Stimulated activated effector memory CD8-positive, alpha-beta T cell treated with anti-CD3 and anti-CD28 coated beads, Interleukin-12 subunit alpha, Interleukin-12 subunit beta, amount 100 ng/mL, for 72 hours (primary cell): ENCODE measurements at regions not wholly inside any gene's neighbourhood (a gene's known extent, or its start where the extent isn't known, plus 50 kb on each side); places are given as distances from the start of the nearest gene placed in this dataset.
"Not testable (repeated sequence)": the region's sequence is repeated elsewhere in the genome, so short reads cannot be mapped to it uniquely, and the experiment has no call there.

Experiments
- ATAC-seq: fragments of 150-1000 bp; cut with Tn5 transposase; 2 replicates; pipeline ENCODE4 v1.10.0; 2021
- DNase-seq, 2 donors: peaks; one replicate each; pipeline ENCODE4 v3.0.0; 2021 to 2022; ENCODE audit warnings: low spot score in 2 of 2
- H3K27ac Mint-ChIP-seq: one replicate; pipeline ENCODE4 v1.8.0; 2022; ENCODE audit warnings: mild to moderate bottlenecking, mixed read lengths
- H3K36me3 Mint-ChIP-seq: one replicate; pipeline ENCODE4 v1.8.0; 2022; ENCODE audit warnings: mild to moderate bottlenecking, mixed read lengths
- H3K4me1 Mint-ChIP-seq: one replicate; pipeline ENCODE4 v1.8.0; 2022; ENCODE audit warnings: mixed read lengths
- H3K4me3 Mint-ChIP-seq: one replicate; pipeline ENCODE4 v1.8.0; 2022; ENCODE audit warnings: mild to moderate bottlenecking, mixed read lengths
- H3K9me3 Mint-ChIP-seq: one replicate; pipeline ENCODE4 v1.8.0; 2022; ENCODE audit warnings: mixed read lengths

DNA sequence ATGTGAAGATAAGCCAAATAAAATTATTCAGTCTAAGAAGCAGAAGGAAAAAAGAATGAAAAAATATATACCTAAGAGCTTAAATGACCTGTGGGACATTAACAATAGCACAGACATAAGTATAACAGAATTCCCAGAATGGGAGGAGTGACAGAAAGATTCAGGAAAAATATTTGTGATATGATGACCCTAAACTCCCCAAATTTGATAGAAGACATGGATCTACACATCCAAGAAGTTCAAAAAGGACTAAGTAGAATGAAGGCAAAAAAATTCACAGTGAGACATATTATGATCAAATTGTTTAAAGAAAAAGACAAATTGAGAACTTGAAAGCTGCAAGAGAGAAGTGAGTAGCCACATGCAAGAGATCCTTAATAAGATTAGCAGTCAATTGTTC is 211.4 kb upstream of the OR4E1 start:
- DNase-seq (no peak), ATAC-seq (no peak)
- H3K4me3 Mint-ChIP-seq: no peak overlapping the region
- no peaks in the 10 kb centered on the region for H3K36me3 Mint-ChIP-seq
- H3K27ac Mint-ChIP-seq: no peak overlapping the region
- H3K9me3 Mint-ChIP-seq: no peaks in the 10 kb centered on the region
- H3K4me1 Mint-ChIP-seq: peaks cover 22% of the 10 kb centered on the region

DNA sequence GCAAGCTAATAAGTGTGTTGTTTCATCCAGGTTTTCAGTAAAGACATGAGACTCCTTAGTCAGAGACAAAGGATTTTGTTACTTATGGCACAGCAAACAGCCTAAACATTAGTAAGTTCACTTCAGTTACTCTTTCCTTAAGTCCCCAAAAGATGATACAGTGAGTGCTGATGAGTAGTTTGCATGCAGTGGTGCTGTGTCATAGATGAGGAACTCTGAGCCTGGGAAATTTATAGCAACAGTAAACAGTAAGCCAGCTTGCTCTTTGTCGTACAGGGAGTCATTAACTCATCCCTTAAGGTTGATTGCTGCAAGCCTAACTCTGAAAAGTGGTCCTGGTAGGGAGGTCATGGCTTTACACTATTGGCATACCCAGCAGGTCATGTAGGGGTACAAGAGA is 208.6 kb upstream of the OR4E1 start:
- Mint-ChIP-seq H3K9me3 (no peaks in the 10 kb centered on the region), H3K4me1 (peaks cover 17% of the 10 kb centered on the region), H3K36me3 (no peaks in the 10 kb centered on the region), H3K27ac (no peak overlapping the region), H3K4me3 (no peak overlapping the region)
- ATAC-seq: no peak
- DNase-seq: no peak

- Mint-ChIP-seq H3K27ac (no peak overlapping the region), H3K4me1 (peaks cover 17% of the 10 kb centered on the region), H3K9me3 (no peaks in the 10 kb centered on the region), H3K36me3 (no peaks in the 10 kb centered on the region), H3K4me3 (no peak overlapping the region)
- DNase-seq: no peak
- ATAC-seq: peak; percentile 72
These were observed 207.3 kb upstream of the OR4E1 start for GRCh38 chr14:21880918-21881317.

DNA sequence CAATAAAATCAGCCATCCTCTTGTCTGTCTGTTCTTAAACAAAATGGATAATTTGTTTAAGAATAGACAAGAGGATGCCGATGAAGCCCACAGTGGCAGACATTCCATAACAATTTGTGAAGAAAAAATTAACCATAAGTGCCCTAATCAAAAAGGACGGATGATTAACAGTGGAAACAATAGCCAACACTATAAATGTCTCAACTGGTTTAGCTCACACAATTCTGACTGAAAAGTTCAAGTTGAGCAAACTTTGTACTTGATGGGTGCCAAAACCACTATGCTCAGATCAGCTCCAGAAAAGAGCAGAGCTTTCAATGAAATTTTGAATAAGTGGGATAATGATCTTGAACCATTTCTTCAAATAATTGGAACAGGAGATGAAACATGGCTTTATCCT is 202.2 kb upstream of the OR4E1 start:
- Mint-ChIP-seq H3K36me3 (no peaks in the 10 kb centered on the region), H3K9me3 (no peaks in the 10 kb centered on the region), H3K4me3 (no peak overlapping the region), H3K4me1 (peaks cover 23% of the 10 kb centered on the region), H3K27ac (no peak overlapping the region)
- ATAC-seq (no peak), DNase-seq (no peak)

- no peak for DNase-seq
- Mint-ChIP-seq H3K4me3 (no peak overlapping the region), H3K36me3 (no peaks in the 10 kb centered on the region), H3K27ac (no peak overlapping the region), H3K9me3 (peaks cover 3% of the 10 kb centered on the region), H3K4me1 (peaks cover 21% of the 10 kb centered on the region)
- no peak for ATAC-seq
These were observed 201.3 kb upstream of the OR4E1 start for GRCh38 chr14:21874946-21875345.

GRCh38 chr14:21874167-21874566 is 200.5 kb upstream of the OR4E1 start:
- Mint-ChIP-seq H3K27ac (no peak overlapping the region), H3K9me3 (peaks cover 3% of the 10 kb centered on the region), H3K4me3 (peak overlapping the region; percentile 11), H3K4me1 (peaks cover 21% of the 10 kb centered on the region), H3K36me3 (no peaks in the 10 kb centered on the region)
- DNase-seq (no peak), ATAC-seq (no peak)

GRCh38 chr14:21868442-21869046 is 194.9 kb upstream of the OR4E1 start:
- H3K27ac Mint-ChIP-seq: peak overlapping the region; percentile 43

DNA sequence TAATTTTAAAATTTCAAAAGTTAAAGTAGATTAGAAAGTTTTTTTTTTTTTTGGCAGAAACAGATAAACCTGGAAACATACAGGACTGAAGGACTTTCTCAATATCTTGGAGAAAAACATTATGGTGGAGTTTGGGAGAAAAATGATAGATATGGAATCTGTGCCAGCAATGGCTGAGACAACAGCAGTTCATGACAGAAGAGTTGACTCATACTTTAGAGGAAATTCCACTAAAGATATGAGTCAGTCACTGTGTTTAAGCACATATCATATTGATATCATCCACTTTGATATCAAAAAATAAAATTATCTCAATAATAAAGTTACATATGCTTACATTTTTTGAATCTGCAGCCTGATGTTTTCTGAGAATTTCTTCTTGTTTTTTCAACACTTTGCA is 193.9 kb upstream of the OR4E1 start:
- Mint-ChIP-seq H3K4me3 (peak overlapping the region; percentile 8), H3K36me3 (peaks cover 21% of the 10 kb centered on the region), H3K4me1 (no peaks in the 10 kb centered on the region), H3K27ac (no peak overlapping the region), H3K9me3 (peaks cover 3% of the 10 kb centered on the region)
- DNase-seq (no peak), ATAC-seq (peak; percentile 49)

More at GRCh38 chr14:21868442-21869046, 194.9 kb upstream of the OR4E1 start:
- peak overlapping the region; percentile 41 for H3K4me3 Mint-ChIP-seq
- H3K4me1 Mint-ChIP-seq: no peaks in the 10 kb centered on the region
- H3K36me3 Mint-ChIP-seq: peaks cover 21% of the 10 kb centered on the region
- DNase-seq: peak; percentile 57 to 82
- H3K9me3 Mint-ChIP-seq: peaks cover 3% of the 10 kb centered on the region
- ATAC-seq: peak; percentile 98

DNA sequence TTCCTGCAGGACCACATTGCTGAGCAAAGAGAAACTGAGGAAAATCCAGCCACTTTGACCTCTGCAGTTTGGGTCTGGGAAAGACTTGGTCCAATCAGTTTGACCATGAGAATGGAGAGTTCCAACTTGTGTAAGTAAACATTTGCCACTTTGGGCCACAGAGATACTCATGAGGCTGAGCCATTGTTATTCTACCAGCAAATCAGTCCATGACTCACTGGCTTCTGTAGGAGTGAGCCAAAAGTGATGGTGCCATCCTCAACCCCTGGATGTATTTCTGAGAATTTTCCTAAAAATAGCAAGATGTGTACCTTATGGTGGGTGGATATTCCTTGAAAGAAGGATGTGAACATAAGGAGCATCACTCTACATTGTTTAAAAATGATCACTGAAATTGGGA is 192.9 kb upstream of the OR4E1 start:
- H3K36me3 Mint-ChIP-seq: peaks cover 27% of the 10 kb centered on the region
- H3K4me3 Mint-ChIP-seq: peak overlapping the region; percentile 16
- ATAC-seq (no peak), DNase-seq (no peak)
- peaks cover 3% of the 10 kb centered on the region for H3K9me3 Mint-ChIP-seq
- H3K4me1 Mint-ChIP-seq: no peaks in the 10 kb centered on the region
- H3K27ac Mint-ChIP-seq: no peak overlapping the region

DNA sequence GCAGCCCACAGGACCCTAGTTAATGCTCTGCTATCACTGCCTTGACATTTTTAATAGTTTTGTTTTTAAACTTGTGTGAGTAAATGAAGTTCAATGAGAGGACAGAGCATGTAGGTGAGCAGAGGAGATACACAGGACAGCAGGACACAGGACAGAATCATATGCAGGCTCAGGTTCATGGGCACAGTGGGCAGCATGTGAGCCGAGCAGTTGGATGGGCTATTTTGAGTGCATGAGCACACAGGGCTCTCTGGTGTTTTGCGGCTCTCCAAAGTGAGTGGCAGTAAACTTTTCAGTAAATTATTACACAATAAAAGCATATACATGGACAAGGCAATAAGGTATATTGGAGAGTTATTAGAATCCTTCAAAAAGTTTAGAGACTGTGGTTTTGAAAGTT is 189.7 kb upstream of the OR4E1 start:
- H3K4me1 Mint-ChIP-seq: no peaks in the 10 kb centered on the region
- no peaks in the 10 kb centered on the region for H3K9me3 Mint-ChIP-seq
- H3K27ac Mint-ChIP-seq: peak overlapping the region; percentile 18
- H3K36me3 Mint-ChIP-seq: peaks cover 37% of the 10 kb centered on the region
- H3K4me3 Mint-ChIP-seq: peak overlapping the region; percentile 38
- DNase-seq: no peak
- ATAC-seq: no peak

DNA sequence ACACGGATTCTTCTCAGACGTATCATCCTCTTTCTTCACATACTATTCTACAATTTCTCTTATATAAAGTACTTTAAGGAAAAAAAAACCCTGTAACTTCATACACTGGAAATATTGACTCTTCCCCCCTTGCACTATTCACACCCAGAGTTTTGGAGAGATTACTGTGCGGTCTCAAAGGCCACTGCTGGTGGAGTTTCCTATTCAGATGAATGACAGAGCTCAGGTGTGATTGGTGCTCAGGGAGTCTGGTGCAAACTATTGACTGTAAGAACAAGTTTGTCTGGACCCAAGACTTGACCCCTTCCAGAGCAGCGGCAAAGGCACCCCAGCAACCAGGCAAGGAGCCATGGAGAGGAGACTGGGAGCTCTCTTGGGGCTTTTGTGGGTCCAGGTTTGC is 187.5 kb upstream of the OR4E1 start:
- Mint-ChIP-seq H3K27ac (no peak overlapping the region), H3K9me3 (no peaks in the 10 kb centered on the region), H3K4me1 (no peaks in the 10 kb centered on the region), H3K4me3 (peak overlapping the region; percentile 43), H3K36me3 (peaks cover 35% of the 10 kb centered on the region)
- peak; percentile 57 for ATAC-seq
- DNase-seq: no peak

DNA sequence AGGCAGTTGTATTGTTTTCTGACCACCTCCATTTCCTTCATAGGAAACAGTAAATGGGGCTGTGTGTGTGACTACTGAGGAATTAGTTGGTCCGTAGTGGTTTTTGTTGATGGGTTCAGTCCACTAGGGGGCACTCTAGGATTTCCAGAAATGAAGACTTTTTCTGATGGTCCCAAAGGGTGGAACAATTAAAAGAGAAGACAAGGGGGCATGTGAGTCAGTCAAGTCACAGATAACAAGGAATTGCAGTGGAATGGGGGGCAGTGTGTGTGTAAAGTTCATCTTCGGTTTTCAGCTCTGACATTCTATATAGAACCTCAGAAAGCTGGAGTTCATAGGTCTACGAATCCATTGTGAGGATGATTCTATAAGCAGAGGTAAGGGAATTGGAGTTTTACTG is 186.6 kb upstream of the OR4E1 start:
- Mint-ChIP-seq H3K9me3 (no peaks in the 10 kb centered on the region), H3K36me3 (peaks cover 30% of the 10 kb centered on the region), H3K4me1 (no peaks in the 10 kb centered on the region), H3K27ac (no peak overlapping the region), H3K4me3 (peak overlapping the region; percentile 43)
- ATAC-seq (peak; percentile 54), DNase-seq (peak in 1 of 2 donors; percentile 64)

DNA sequence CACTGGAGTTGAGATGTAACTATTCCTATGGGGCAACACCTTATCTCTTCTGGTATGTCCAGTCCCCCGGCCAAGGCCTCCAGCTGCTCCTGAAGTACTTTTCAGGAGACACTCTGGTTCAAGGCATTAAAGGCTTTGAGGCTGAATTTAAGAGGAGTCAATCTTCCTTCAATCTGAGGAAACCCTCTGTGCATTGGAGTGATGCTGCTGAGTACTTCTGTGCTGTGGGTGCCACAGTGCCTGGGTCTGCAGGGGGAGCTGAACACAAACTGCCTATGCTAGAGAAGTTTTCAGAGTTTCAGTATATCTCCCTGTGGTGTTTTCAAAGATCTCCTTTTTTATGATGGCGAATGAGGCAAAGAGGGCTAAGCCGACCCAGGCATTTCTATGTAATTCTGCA is 179.2 kb upstream of the OR4E1 start:
- ATAC-seq (no peak), DNase-seq (no peak)
- Mint-ChIP-seq H3K9me3 (no peaks in the 10 kb centered on the region), H3K27ac (no peak overlapping the region), H3K4me3 (peak overlapping the region; percentile 54), H3K36me3 (peaks cover 22% of the 10 kb centered on the region), H3K4me1 (no peaks in the 10 kb centered on the region)

GRCh38 chr14:21852061-21852664 is 178.5 kb upstream of the OR4E1 start:
- DNase-seq (peak; percentile 34 to 74), ATAC-seq (peak; percentile 58)
- Mint-ChIP-seq H3K9me3 (no peaks in the 10 kb centered on the region), H3K27ac (peak overlapping the region; percentile 67), H3K36me3 (peaks cover 24% of the 10 kb centered on the region), H3K4me1 (no peaks in the 10 kb centered on the region), H3K4me3 (peak overlapping the region; percentile 54)

DNA sequence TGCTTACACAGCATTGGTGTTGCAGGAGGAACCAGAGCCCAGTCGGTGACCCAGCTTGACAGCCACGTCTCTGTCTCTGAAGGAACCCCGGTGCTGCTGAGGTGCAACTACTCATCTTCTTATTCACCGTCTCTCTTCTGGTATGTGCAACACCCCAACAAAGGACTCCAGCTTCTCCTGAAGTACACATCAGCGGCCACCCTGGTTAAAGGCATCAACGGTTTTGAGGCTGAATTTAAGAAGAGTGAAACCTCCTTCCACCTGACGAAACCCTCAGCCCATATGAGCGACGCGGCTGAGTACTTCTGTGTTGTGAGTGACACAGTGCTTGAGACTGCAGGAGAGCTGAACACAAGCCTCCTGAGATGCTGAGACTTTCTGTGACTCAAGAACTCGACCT is 173.3 kb upstream of the OR4E1 start:
- Mint-ChIP-seq H3K4me3 (peak overlapping the region; percentile 67), H3K27ac (peak overlapping the region; percentile 29), H3K36me3 (peaks cover 31% of the 10 kb centered on the region)
- H3K9me3 Mint-ChIP-seq, H3K4me1 Mint-ChIP-seq: not testable (repeated sequence)
- DNase-seq: peak in 1 of 2 donors; percentile 58
- ATAC-seq: peak; percentile 79

GRCh38 chr14:21846227-21846885 is 172.7 kb upstream of the OR4E1 start:
- Mint-ChIP-seq H3K4me3 (peak overlapping the region; percentile 67), H3K9me3 (no peaks in the 10 kb centered on the region), H3K36me3 (peaks cover 29% of the 10 kb centered on the region), H3K4me1 (peaks cover 10% of the 10 kb centered on the region), H3K27ac (peak overlapping the region; percentile 29)
- ATAC-seq: peak; percentile 87
- DNase-seq: peak; percentile 54 to 82
